Activated naive CD8-positive, alpha-beta T cell treated with anti-CD3 and anti-CD28 coated beads, Interleukin-2, amount 10 ng/mL, durations not matched to agents 7 days and 5 days (primary cell): ENCODE measurements at regions not wholly inside any gene's neighbourhood (a gene's known extent, or its start where the extent isn't known, plus 50 kb on each side); places are given as distances from the start of the nearest gene placed in this dataset.

Experiments used
- ATAC-seq: fragments of 150-1000 bp; cut with Tn5 transposase; one replicate; pipeline ENCODE4 v1.10.0; 2021; ENCODE audit warnings: low read depth, moderate library complexity
- POLR2A ChIA-PET: fragments of 350-600 bp; sonication (Branson Sonifier 250); formaldehyde crosslinking; loops from one replicate; lab custom pipeline; 2021; ENCODE audit warnings: antibody characterized with exemption; lab: Charles Lee
- DNase-seq: peaks from one replicate; pipeline ENCODE4 v3.0.0; 2021
- H3K27ac Mint-ChIP-seq: one replicate; pipeline ENCODE4 v1.8.0; 2022; ENCODE audit warnings: mild to moderate bottlenecking, mixed read lengths
- H3K27me3 Mint-ChIP-seq: one replicate; pipeline ENCODE4 v1.8.0; 2022; ENCODE audit warnings: mild to moderate bottlenecking, moderate library complexity, mixed read lengths
- H3K36me3 Mint-ChIP-seq: one replicate; pipeline ENCODE4 v1.8.0; 2021; ENCODE audit warnings: mild to moderate bottlenecking, mixed read lengths
- H3K4me1 Mint-ChIP-seq: one replicate; pipeline ENCODE4 v1.8.0; 2021; ENCODE audit warnings: mixed read lengths
- H3K4me3 Mint-ChIP-seq: one replicate; pipeline ENCODE4 v1.8.0; 2022; ENCODE audit warnings: mild to moderate bottlenecking, moderate library complexity, mixed read lengths
- H3K9me3 Mint-ChIP-seq: one replicate; pipeline ENCODE4 v1.8.0; 2021; ENCODE audit warnings: mixed read lengths

DNA sequence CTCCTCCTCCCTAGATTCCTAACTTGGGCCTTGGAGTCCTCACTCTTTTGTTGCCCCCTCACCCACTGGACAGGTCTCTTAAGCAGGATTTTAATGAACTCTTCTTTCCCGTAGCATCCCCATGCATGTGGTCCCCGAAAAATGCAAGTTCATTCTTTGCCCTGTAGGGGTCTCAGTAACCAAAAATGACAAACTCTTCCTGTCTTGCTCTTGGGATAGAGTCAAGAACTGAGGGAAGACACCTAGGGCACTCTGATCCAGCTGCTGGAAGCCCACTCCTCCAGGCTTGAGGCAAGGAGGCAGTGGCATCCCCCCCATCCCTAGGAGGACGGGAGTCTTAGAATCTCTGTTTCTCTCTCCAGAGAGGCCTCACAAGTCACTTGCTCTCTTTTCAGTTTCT, 987.0 kb downstream of the DIAPH3 start:
- POLR2A ChIA-PET: no interaction called here
- H3K27me3 Mint-ChIP-seq: no peaks in the 10 kb centered on the region
- no peak overlapping the region for H3K4me3 Mint-ChIP-seq
- no peaks in the 10 kb centered on the region for H3K36me3 Mint-ChIP-seq
- no peaks in the 10 kb centered on the region for H3K9me3 Mint-ChIP-seq
- DNase-seq (no peak), ATAC-seq (no peak)
- no peak overlapping the region for H3K27ac Mint-ChIP-seq
- no peaks in the 10 kb centered on the region for H3K4me1 Mint-ChIP-seq

DNA sequence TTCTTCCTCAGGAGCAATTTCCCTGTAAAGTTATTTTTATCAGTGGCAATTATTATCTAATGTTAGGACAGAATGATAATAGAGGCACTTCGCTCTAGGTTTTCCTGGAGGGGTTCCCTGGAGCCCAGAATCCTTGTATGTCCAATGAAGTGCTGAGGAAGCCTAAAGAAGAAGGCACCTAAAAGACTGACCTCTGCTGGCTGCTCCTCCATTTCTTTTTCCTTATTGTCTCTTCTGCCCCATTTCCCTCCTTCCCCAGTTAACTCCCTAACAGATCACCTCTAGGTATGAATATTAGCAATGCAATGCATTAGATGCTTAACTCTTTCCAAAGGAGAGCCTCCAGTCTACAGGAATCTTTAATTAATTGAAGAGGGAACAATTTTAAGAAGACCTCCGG, 985.4 kb downstream of the DIAPH3 start:
- H3K36me3 Mint-ChIP-seq: no peaks in the 10 kb centered on the region

DNA sequence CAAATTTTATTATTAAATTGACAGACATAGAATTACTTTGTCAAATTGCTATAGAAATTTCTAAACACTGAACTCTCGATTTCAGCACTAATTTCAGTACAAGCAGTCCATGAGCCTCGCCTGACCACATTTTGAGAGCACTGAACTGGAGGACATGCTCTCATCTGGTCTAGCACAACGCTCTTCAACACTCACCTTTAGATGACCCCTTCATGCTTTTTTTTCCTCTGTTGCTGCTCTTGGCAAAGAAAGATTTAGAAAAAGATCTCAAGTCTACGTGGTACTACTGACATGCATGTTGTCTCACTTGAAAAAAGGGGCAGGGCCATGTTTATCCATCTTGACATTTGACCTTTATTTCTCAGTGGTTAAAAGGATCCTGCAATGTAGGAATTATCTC, 981.5 kb downstream of the DIAPH3 start:
- no peak for DNase-seq
- ATAC-seq: no peak
- no peaks in the 10 kb centered on the region for H3K4me1 Mint-ChIP-seq
- POLR2A ChIA-PET: no interaction called here
- no peak overlapping the region for H3K4me3 Mint-ChIP-seq
- no peaks in the 10 kb centered on the region for H3K36me3 Mint-ChIP-seq
- no peak overlapping the region for H3K27ac Mint-ChIP-seq
- H3K27me3 Mint-ChIP-seq: no peaks in the 10 kb centered on the region
- no peaks in the 10 kb centered on the region for H3K9me3 Mint-ChIP-seq

More for the DNA sequence above, 985.4 kb downstream of the DIAPH3 start:
- Mint-ChIP-seq H3K4me1 (no peaks in the 10 kb centered on the region), H3K9me3 (no peaks in the 10 kb centered on the region), H3K27ac (no peak overlapping the region), H3K4me3 (no peak overlapping the region), H3K27me3 (no peaks in the 10 kb centered on the region)
- no peak for ATAC-seq
- DNase-seq: no peak
- POLR2A ChIA-PET: no interaction called here

DNA sequence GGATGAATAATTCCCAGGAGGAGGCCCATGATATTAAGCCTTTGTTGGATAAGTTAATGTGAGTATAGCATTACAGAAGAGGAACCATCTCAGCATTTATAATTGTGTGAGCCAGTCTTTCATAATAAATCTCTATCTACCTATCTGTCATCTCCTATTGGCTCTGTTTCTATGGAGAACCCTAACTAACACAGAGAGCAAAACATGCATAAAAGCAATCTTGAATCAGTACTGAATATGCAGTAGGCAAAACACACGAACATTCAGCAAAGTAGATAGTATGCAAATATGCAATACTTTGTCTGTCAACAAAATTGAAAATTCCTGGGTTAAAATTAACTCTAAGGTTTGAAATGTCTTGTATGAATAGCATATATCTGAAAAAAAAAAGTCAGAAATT, 966.3 kb downstream of the DIAPH3 start:
- POLR2A ChIA-PET: no interaction called here
- no peaks in the 10 kb centered on the region for H3K36me3 Mint-ChIP-seq
- H3K4me1 Mint-ChIP-seq: no peaks in the 10 kb centered on the region
- no peak overlapping the region for H3K27ac Mint-ChIP-seq
- DNase-seq: no peak
- H3K27me3 Mint-ChIP-seq: peaks cover 2% of the 10 kb centered on the region
- no peaks in the 10 kb centered on the region for H3K9me3 Mint-ChIP-seq
- ATAC-seq: no peak
- no peak overlapping the region for H3K4me3 Mint-ChIP-seq

- ATAC-seq: no peak
- Mint-ChIP-seq H3K4me1 (no peaks in the 10 kb centered on the region), H3K9me3 (peaks cover 1% of the 10 kb centered on the region), H3K36me3 (no peaks in the 10 kb centered on the region), H3K27ac (no peak overlapping the region), H3K27me3 (no peaks in the 10 kb centered on the region), H3K4me3 (no peak overlapping the region)
- no peak for DNase-seq
- POLR2A ChIA-PET: no interaction called here
Measured at GRCh38 chr13:59201841-59202240, 961.9 kb downstream of the DIAPH3 start.

DNA sequence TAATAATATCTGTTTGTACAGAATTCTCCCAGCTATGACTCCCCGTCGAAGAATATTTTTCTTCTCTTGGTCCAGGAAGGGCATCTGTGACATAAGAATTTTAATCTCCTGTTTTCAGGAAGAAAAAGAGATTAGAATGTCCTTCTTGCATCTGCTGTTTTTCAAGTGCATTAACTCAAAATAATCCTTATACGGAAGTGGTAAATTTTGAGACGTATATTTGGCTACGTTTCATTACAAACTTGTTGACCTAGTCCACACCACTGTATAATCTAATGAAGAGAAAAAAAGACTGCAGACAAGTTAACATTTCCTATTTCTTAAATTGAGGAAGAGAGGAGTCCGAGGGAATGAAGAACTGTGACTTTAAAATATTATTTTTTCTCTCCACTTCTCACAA, 959.9 kb downstream of the DIAPH3 start:
- Mint-ChIP-seq H3K36me3 (no peaks in the 10 kb centered on the region), H3K27ac (no peak overlapping the region), H3K27me3 (no peaks in the 10 kb centered on the region), H3K4me1 (no peaks in the 10 kb centered on the region), H3K4me3 (no peak overlapping the region), H3K9me3 (peaks cover 1% of the 10 kb centered on the region)
- POLR2A ChIA-PET: no interaction called here
- DNase-seq (no peak), ATAC-seq (no peak)

DNA sequence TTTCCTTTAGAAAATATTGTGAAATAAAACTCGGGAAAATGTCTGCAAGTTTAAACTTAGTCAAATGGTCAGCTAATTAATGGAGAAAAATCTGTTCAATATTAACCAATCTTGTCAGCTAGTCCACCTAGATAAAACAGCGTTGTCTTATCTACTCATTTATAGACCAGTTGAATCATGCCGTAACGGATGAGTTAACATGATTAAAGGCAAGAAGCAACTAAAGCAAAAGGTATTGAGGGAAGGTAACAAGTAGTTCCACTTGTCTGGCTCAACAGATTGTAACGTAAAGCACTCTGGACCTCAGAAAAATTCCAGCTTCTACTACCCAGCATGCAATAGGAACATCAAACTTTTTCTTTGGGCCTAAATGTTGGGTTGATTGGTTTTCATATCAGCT, 958.2 kb downstream of the DIAPH3 start:
- POLR2A ChIA-PET: no interaction called here
- DNase-seq (no peak), ATAC-seq (no peak)
- Mint-ChIP-seq H3K36me3 (no peaks in the 10 kb centered on the region), H3K9me3 (peaks cover 1% of the 10 kb centered on the region), H3K4me1 (no peaks in the 10 kb centered on the region), H3K27me3 (no peaks in the 10 kb centered on the region), H3K27ac (no peak overlapping the region), H3K4me3 (no peak overlapping the region)

DNA sequence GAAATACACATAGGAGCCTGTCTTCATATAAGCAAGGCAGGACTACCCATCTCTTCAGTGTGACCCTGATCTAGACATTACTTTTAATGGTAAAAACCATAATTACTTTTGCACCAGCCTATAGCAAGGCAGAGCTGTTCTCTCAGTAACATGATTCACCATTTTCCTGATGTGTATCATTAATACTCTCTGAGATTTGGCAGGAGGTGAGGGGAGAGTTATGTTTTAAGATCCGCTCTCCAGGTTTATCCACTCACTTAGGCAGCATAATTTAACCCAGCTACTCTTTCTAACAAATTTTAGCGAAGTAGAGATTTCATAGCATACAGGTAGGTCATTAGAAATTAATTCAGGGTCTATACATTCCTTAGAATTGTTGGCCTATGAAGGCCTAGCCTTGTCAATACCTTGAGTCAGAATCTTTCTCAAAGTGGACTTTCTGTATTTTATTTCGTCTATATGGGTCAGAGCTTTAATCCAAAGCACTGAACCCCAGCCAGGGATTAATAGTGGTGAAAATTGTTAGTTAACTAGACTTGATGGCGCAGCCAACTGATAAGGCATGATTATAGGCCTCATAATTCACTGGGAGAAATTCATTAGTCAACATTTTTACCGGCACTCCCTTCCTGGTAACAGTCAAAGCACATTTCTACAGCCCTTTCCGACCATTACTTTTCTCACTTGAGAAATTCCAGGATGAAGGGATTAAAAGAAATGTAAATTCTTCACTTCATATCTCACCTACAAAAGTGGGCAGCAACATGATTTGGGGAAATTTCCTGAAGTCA, 955.1 kb downstream of the DIAPH3 start:
- DNase-seq: no peak
- peaks cover 5% of the 10 kb centered on the region for H3K27me3 Mint-ChIP-seq
- POLR2A ChIA-PET: no interaction called here
- no peaks in the 10 kb centered on the region for H3K4me1 Mint-ChIP-seq
- H3K27ac Mint-ChIP-seq: no peak overlapping the region
- no peak for ATAC-seq
- no peak overlapping the region for H3K4me3 Mint-ChIP-seq
- no peaks in the 10 kb centered on the region for H3K36me3 Mint-ChIP-seq
- no peaks in the 10 kb centered on the region for H3K9me3 Mint-ChIP-seq

DNA sequence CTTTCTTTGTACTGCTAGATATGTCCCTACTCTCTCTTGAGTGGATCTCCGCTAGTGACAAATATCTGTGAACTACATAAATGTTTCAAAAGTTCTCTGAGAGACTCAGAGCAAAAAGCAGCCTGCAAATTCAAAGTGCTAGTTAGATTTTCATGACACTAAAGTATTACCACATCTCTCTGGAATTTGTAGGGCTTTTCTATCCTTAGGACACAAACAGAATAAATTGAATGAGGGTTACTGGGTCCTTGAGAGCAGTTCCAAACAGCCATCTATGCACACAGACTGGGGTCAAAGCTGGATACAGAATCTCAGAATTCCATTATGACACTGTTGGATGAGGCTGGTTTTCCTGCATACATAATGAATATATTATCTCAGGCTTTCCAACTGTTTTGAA, 953.2 kb downstream of the DIAPH3 start:
- DNase-seq: no peak
- Mint-ChIP-seq H3K9me3 (no peaks in the 10 kb centered on the region), H3K36me3 (no peaks in the 10 kb centered on the region), H3K27me3 (peaks cover 5% of the 10 kb centered on the region), H3K27ac (no peak overlapping the region), H3K4me3 (no peak overlapping the region), H3K4me1 (no peaks in the 10 kb centered on the region)
- POLR2A ChIA-PET: no interaction called here
- no peak for ATAC-seq

DNA sequence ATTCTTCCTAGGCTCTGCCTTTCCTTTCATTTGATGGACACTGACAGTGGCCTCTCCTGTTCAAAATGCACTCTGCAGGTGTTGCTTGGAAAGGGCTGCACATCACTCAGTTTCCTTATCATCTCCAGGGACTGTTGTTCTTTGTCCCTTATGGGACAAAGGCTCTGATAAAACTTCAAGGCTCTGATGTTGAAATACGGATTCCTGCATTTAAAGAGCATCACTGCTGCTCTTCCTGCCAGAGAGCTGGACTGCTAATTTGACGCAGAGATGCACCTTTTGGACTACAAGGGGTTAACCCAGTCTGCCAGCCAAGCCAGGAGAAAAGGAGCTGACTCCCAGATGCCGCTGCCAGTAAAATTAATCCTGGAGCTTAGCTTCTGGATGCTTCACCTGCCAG, 952.1 kb downstream of the DIAPH3 start:
- H3K36me3 Mint-ChIP-seq: no peaks in the 10 kb centered on the region
- peaks cover 5% of the 10 kb centered on the region for H3K27me3 Mint-ChIP-seq
- H3K9me3 Mint-ChIP-seq: no peaks in the 10 kb centered on the region
- ATAC-seq (no peak), DNase-seq (no peak)
- H3K27ac Mint-ChIP-seq: no peak overlapping the region
- H3K4me1 Mint-ChIP-seq: no peaks in the 10 kb centered on the region
- POLR2A ChIA-PET: no interaction called here
- H3K4me3 Mint-ChIP-seq: no peak overlapping the region

DNA sequence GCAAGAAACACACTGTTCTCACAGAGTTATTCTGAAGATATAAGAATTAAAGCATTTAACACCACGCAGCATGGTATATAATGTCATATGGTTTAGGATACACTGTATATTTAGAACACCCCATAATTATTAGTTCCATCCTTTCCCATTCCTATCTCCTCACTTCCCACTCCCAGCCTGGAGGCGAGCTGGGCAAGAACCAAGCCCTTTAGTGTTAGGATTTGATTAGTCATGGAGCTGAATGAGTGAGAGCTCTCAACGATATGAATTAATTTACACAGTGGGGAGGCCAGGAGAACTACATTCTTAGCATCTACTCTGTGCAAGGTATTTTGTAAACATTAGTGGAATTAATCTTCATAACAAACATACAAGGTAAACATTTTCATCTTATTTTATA, 934.3 kb downstream of the DIAPH3 start:
- Mint-ChIP-seq H3K27me3 (no peaks in the 10 kb centered on the region), H3K4me3 (no peak overlapping the region)
- no peak for ATAC-seq

GRCh38 chr13:59229861-59230260, 933.9 kb downstream of the DIAPH3 start:
- peaks cover 5% of the 10 kb centered on the region for H3K4me1 Mint-ChIP-seq
- peaks cover 6% of the 10 kb centered on the region for H3K9me3 Mint-ChIP-seq
- no peak overlapping the region for H3K4me3 Mint-ChIP-seq
- no peak for ATAC-seq
- POLR2A ChIA-PET: no interaction called here
- no peaks in the 10 kb centered on the region for H3K36me3 Mint-ChIP-seq
- H3K27me3 Mint-ChIP-seq: no peaks in the 10 kb centered on the region
- DNase-seq: no peak
- H3K27ac Mint-ChIP-seq: no peak overlapping the region

More for the DNA sequence above, 934.3 kb downstream of the DIAPH3 start:
- H3K9me3 Mint-ChIP-seq: peaks cover 6% of the 10 kb centered on the region
- DNase-seq: no peak
- POLR2A ChIA-PET: no interaction called here
- peaks cover 5% of the 10 kb centered on the region for H3K4me1 Mint-ChIP-seq
- no peak overlapping the region for H3K27ac Mint-ChIP-seq
- no peaks in the 10 kb centered on the region for H3K36me3 Mint-ChIP-seq

- H3K9me3 Mint-ChIP-seq: peaks cover 6% of the 10 kb centered on the region
- H3K4me3 Mint-ChIP-seq: no peak overlapping the region
- H3K36me3 Mint-ChIP-seq: no peaks in the 10 kb centered on the region
- no peak overlapping the region for H3K27ac Mint-ChIP-seq
- H3K27me3 Mint-ChIP-seq: no peaks in the 10 kb centered on the region
- no peak for DNase-seq
- H3K4me1 Mint-ChIP-seq: peaks cover 5% of the 10 kb centered on the region
- POLR2A ChIA-PET: no interaction called here
- no peak for ATAC-seq
Measured at GRCh38 chr13:59230484-59231264, 933.1 kb downstream of the DIAPH3 start.

- no peaks in the 10 kb centered on the region for H3K27me3 Mint-ChIP-seq
- no peaks in the 10 kb centered on the region for H3K9me3 Mint-ChIP-seq
- H3K27ac Mint-ChIP-seq: no peak overlapping the region
- H3K4me1 Mint-ChIP-seq: no peaks in the 10 kb centered on the region
- no peak for ATAC-seq
- POLR2A ChIA-PET: no interaction called here
- no peak overlapping the region for H3K4me3 Mint-ChIP-seq
- no peaks in the 10 kb centered on the region for H3K36me3 Mint-ChIP-seq
- DNase-seq: no peak
Measured at GRCh38 chr13:59236309-59236919, 927.3 kb downstream of the DIAPH3 start.
